ENCODE measurements at regions not wholly inside any gene's neighbourhood (a gene's known extent, or its start where the extent isn't known, plus 50 kb on each side); places are given as distances from the start of the nearest gene placed in this dataset.

- TF ChIP-seq CTCF (conservative IDR thresholded peaks at IDR 0.05 in 1 of 2, IDR thresholded peaks at IDR 0.05 in 1 of 2; ENCODE audit: extremely low read depth in 1 of 2, insufficient read depth in 1 of 2, low read depth in 1 of 2, low read length in 2 of 2) (no peak), EZH2 (IDR thresholded peaks at IDR 0.05; ENCODE audit: borderline replicate concordance, low read length) (no peak)
These were observed 213.3 kb upstream of the ZC3H12A start for GRCh38 chr1:37261129-37261528.
